Psoas muscle (tissue), 7 donors: ENCODE measurements at regions not wholly inside any gene's neighbourhood (a gene's known extent, or its start where the extent isn't known, plus 50 kb on each side); places are given as distances from the start of the nearest gene placed in this dataset.
"Not testable (repeated sequence)": the region's sequence is repeated elsewhere in the genome, so short reads cannot be mapped to it uniquely, and the experiment has no call there.

Experiments used
- ATAC-seq, 4 donors: fragments of 200-7000 bp; cut with Tn5 transposase; one replicate each; pipeline ENCODE4 v1.9.1; 2020; ENCODE audit warnings: moderate library complexity in 3 of 4, mild to moderate bottlenecking in 2 of 4
- DNase-seq, 2 donors: peaks; one replicate each; pipeline ENCODE4 v3.0.0-alpha.2; 2020
- H3K27ac ChIP-seq: fragments of 200-600 bp; one replicate; pipeline ENCODE4 v1.8.0; 2022
- H3K27me3 ChIP-seq, 3 donors: fragments of 200-600 bp in 1 of 3; one replicate each; pipeline versions ENCODE4 v1.6.1 to v1.8.0; 2013 to 2022; ENCODE audit warnings: low read length in 2 of 3, mild to moderate bottlenecking in 2 of 3, moderate library complexity in 1 of 3; ENCODE audit not compliant: insufficient read depth in 3 of 3
- H3K36me3 ChIP-seq, 2 donors: fragments of 200-600 bp in 1 of 2; one replicate each; pipeline versions ENCODE4 v1.6.1 to v1.8.0; 2013 to 2022; ENCODE audit warnings: low read depth in 1 of 2, mild to moderate bottlenecking in 1 of 2, moderate library complexity in 1 of 2; ENCODE audit not compliant: insufficient read depth in 1 of 2
- H3K4me1 ChIP-seq: fragments of 200-600 bp; one replicate; pipeline ENCODE4 v1.8.0; 2022
- H3K4me3 ChIP-seq: fragments of 200-600 bp; one replicate; pipeline ENCODE4 v1.8.0; 2022; ENCODE audit warnings: mild to moderate bottlenecking
- H3K9me3 ChIP-seq: fragments of 200-600 bp; one replicate; pipeline ENCODE4 v1.8.0; 2022
- WGBS, 3 donors: extraction: QIAGEN DNeasy Blood & Tissue Kit; methylation state at CpG; one replicate each; pipeline versions ENCODE4 v1.1.6 to v1.1.7; 2013; 5-methylcytosine and 5-hydroxymethylcytosine counted together
- intact Hi-C, 2 donors: fragments of 100-400 bp; cut with DNase I; formaldehyde crosslinking; loops; one replicate each; pipeline versions ENCODE4 v1.11.0 to v1.14.2; 2022
- TF ChIP-seq, protein P1 (sequence below): fragments of 200-600 bp; IDR thresholded peaks from one replicate; pipeline ENCODE4 v1.8.0; 2022; ENCODE audit warnings: antibody characterized with exemption
- donor health status: healthy with polysubstance abuse.
- donor health status: DM: no; HTN: no; CAD: no; lungs with moderate emphysema.
- donor health status: Bipolar disorder and iron deficiency.
- donor health status: healthy.
- donor health status: DM: yes; HTN: yes; CAD: no.
- donor health status: DM: no; HTN: no; CAD: no.
- donor health status: DM: yes; HTN: yes; CAD: no.

DNA sequence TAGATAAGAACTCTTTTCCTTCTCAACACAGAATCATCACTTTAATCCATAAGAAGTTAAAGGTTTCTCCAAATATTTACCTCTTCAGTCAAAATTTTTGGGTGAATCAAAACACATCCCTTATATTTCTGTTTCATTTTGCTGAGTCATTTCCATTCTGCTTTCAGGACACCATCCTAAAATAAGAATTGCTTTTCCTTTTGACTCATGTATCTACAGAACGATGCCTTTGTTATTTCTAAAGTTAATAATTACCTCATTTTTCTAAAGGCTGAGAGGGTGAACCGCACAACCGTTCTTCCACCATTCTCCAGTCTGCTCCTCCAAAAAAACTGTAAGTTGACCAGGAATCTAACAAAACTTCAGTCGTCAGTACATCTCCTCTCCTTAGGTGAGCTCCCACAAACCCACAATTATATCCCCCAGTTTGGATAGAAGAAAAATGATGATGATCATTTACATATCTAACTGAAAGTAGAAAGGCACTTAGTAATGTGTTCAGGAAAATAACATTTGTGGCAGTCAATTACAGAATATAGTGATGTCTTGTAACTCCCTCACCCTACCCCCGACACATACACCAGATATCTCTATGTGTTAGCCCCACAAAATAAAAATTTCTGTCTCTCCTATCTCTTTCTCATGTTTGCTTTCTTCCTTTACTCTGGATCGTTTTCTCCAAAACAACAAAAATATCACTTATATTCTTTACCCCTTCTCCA lies 162.5 kb downstream of the RAD51AP2 start:
- Histone ChIP-seq H3K27ac (no peak overlapping the region), H3K36me3 (no peaks in the 10 kb centered on the region), H3K9me3 (peaks cover under 1% of the 10 kb centered on the region), H3K27me3 (no peaks in the 10 kb centered on the region), H3K4me3 (no peak overlapping the region), H3K4me1 (no peaks in the 10 kb centered on the region)
- ATAC-seq (no peak), DNase-seq (no peak)
- TF ChIP-seq, protein P1, sequence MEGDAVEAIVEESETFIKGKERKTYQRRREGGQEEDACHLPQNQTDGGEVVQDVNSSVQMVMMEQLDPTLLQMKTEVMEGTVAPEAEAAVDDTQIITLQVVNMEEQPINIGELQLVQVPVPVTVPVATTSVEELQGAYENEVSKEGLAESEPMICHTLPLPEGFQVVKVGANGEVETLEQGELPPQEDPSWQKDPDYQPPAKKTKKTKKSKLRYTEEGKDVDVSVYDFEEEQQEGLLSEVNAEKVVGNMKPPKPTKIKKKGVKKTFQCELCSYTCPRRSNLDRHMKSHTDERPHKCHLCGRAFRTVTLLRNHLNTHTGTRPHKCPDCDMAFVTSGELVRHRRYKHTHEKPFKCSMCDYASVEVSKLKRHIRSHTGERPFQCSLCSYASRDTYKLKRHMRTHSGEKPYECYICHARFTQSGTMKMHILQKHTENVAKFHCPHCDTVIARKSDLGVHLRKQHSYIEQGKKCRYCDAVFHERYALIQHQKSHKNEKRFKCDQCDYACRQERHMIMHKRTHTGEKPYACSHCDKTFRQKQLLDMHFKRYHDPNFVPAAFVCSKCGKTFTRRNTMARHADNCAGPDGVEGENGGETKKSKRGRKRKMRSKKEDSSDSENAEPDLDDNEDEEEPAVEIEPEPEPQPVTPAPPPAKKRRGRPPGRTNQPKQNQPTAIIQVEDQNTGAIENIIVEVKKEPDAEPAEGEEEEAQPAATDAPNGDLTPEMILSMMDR = no peak
- intact Hi-C loops = no loop called here
- 82 to 83% (median 82%) methylated on average over 6 of the region's 6 CpGs for WGBS, 3 donors

DNA sequence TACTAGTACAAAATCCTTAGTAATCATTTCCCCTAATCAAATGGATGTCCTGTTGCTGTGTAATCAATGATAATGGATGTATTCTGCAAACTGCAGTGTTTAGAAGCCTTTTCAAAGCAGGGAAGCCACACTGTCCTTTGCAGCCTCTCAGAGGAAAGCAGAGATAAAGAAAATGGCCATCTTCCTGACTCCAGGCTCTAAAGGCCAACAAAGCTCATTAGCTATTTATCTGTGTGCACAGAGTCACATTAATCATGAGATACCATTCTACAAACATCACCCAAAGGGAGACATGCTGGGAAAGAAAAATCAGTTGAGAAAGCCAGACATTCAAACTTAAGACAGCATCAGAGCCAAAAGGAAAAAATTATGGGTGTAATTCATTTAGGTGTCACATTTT lies 165.0 kb downstream of the RAD51AP2 start:
- H3K4me1 ChIP-seq = no peaks in the 10 kb centered on the region
- intact Hi-C loops = no loop called here
- H3K36me3 ChIP-seq = no peaks in the 10 kb centered on the region
- peaks cover 7% of the 10 kb centered on the region for H3K9me3 ChIP-seq
- H3K4me3 ChIP-seq = no peak overlapping the region
- DNase-seq = no peak
- TF ChIP-seq, protein P1 = no peak
- H3K27me3 ChIP-seq = no peaks in the 10 kb centered on the region
- ATAC-seq = no peak
- no peak overlapping the region for H3K27ac ChIP-seq

DNA sequence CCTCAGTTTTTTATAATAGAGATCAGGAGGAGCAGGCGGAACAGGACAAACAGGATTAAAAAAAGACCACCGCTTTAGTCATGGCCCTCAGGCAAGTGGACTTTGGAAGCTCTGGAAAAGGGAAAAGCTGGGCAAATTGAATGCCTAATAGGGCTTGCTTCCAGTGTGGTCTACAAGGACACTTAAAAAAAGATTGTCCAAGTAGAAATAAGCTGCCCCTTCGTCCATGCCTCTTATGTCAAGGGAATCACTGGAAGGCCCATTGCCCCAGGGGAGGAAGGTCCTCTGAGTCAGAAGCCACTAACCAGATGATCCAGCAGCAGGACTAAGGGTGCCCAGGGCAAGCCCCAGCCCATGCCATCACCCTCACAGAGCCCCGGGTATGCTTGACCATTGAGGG lies 175.5 kb downstream of the RAD51AP2 start:
- DNase-seq, H3K9me3 ChIP-seq, intact Hi-C loops, H3K4me3 ChIP-seq, H3K27me3 ChIP-seq, ATAC-seq, H3K4me1 ChIP-seq, H3K36me3 ChIP-seq, H3K27ac ChIP-seq: not testable (repeated sequence)
- WGBS, 3 donors = 65 to 82% (median 73%) methylated on average over 4 of the region's 4 CpGs

DNA sequence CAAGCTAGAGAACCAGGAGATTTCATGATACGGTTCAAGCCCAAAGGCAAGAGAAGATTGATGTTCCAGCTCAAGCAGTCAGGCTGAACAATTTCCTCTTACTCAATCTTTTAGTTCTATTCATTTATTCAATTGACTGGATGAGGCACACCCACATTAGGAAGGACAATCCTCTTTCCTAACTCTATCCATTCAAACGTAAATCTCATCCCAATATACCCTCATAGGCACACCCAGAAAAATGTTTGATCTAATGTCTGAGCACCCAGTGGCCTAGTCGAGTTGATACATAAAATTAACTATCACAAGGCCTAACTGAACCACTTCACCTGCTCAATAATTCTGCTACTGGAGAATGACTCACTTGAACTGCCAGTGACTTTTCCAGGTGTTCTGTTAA lies 180.7 kb downstream of the RAD51AP2 start:
- Histone ChIP-seq H3K4me3 (no peak overlapping the region), H3K9me3 (no peaks in the 10 kb centered on the region), H3K4me1 (no peaks in the 10 kb centered on the region), H3K27ac (no peak overlapping the region), H3K27me3 (no peaks in the 10 kb centered on the region), H3K36me3 (no peaks in the 10 kb centered on the region)
- intact Hi-C loops = no loop called here
- 74 to 82% (median 74%) methylated on average over 3 of the region's 3 CpGs for WGBS, 3 donors
- ATAC-seq = no peak
- TF ChIP-seq, protein P1 = no peak
- DNase-seq = no peak

DNA sequence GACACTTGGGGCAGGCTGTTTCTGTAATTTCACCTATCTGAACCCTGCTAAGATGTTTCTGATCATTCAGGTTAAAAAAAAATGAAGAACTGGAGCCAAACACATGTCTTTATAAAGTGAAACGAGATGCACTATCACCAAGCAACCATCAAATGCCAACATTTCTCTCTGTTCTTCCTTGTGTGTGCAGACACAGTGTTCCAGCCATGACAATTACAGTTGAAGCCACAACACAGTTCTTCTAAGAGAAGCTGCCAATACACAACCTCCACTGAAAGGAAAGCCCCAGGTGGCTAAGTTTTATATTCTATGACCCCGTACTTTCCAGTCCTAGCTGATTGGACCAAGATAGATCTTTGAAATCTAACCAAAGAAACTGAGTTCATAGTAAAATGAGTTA lies 181.8 kb downstream of the RAD51AP2 start:
- intact Hi-C loops = no loop called here
- DNase-seq (no peak), ATAC-seq (no peak)
- TF ChIP-seq, protein P1 = no peak
- no peaks in the 10 kb centered on the region for H3K4me1 ChIP-seq
- no peaks in the 10 kb centered on the region for H3K36me3 ChIP-seq
- no peak overlapping the region for H3K4me3 ChIP-seq
- no peak overlapping the region for H3K27ac ChIP-seq
- no peaks in the 10 kb centered on the region for H3K27me3 ChIP-seq
- 48 to 63% (median 56%) methylated on average over 2 of the region's 2 CpGs for WGBS, 3 donors
- H3K9me3 ChIP-seq = no peaks in the 10 kb centered on the region
